IMR-90 (cell line): ENCODE measurements at regions not wholly inside any gene's neighbourhood (a gene's known extent, or its start where the extent isn't known, plus 50 kb on each side); places are given as distances from the start of the nearest gene placed in this dataset.

ENCODE experiments used
- ATAC-seq: fragments of 200-7000 bp; cut with Tn5 transposase; 2 replicates; pipeline ENCODE4 v1.9.1; 2020; ENCODE audit warnings: low read depth, mild to moderate bottlenecking, moderate library complexity
- BruUV-seq: library from RNA; stranded (reverse); fragments of 400-500 nt; replicated peaks from 2 replicates; lab custom pipeline; 2021; lab: Mats Ljungman, UMichigan
- CTCF ChIA-PET: fragments of 300-600 bp; formaldehyde crosslinking; extraction: SDS; loops from one replicate; lab custom pipeline; 2021; ENCODE audit warnings: antibody characterized with exemption; lab: Yijun Ruan, JAX
- POLR2A ChIA-PET: fragments of 300-600 bp; sonication (Branson Sonifier 250); formaldehyde crosslinking; loops from one replicate; lab custom pipeline; 2022; ENCODE audit warnings: antibody characterized with exemption; ENCODE audit not compliant: unreplicated experiment; lab: Charles Lee
- DNase-seq: peaks from one replicate; pipeline ENCODE4 v3.0.0; 2013
- H2AFZ ChIP-seq: replicated peaks from 2 replicates; pipeline ENCODE3; 2013; ENCODE audit warnings: low read length, mild to moderate bottlenecking; ENCODE audit not compliant: poor library complexity
- H2AK5ac ChIP-seq: 2 replicates; pipeline ENCODE4 v1.6.1; 2013; ENCODE audit warnings: low read depth, low read length, inconsistent platforms
- H2AK9ac ChIP-seq: replicated peaks from 2 replicates; pipeline ENCODE3; 2013; ENCODE audit warnings: mild to moderate bottlenecking, low read depth, low read length, moderate library complexity; ENCODE audit not compliant: poor library complexity
- H2BK120ac ChIP-seq: 2 replicates; pipeline ENCODE4 v1.6.1; 2013; ENCODE audit warnings: low read depth, low read length, inconsistent platforms
- H2BK15ac ChIP-seq: 3 replicates; pipeline ENCODE4 v1.6.1; 2013; ENCODE audit warnings: low read depth, low read length, inconsistent platforms
- H2BK20ac ChIP-seq: 2 replicates; pipeline ENCODE4 v1.6.1; 2013; ENCODE audit warnings: low read depth, mild to moderate bottlenecking, inconsistent platforms, low read length, moderate library complexity
- H2BK5ac ChIP-seq: 2 replicates; pipeline ENCODE4 v1.6.1; 2013; ENCODE audit warnings: mild to moderate bottlenecking, low read depth, low read length, inconsistent platforms; ENCODE audit not compliant: poor library complexity, severe bottlenecking
- H3K14ac ChIP-seq: replicated peaks from 2 replicates; pipeline ENCODE4 v1.6.1; 2013; ENCODE audit warnings: low read depth, low read length, inconsistent platforms
- H3K18ac ChIP-seq: 2 replicates; pipeline ENCODE4 v1.6.1; 2013; ENCODE audit warnings: low read depth, low read length, control low read depth
- H3K23ac ChIP-seq: 2 replicates; pipeline ENCODE4 v1.6.1; 2013; ENCODE audit warnings: low read depth, low read length, inconsistent platforms
- H3K27ac ChIP-seq: 2 replicates; pipeline ENCODE4 v1.5.1; 2013; ENCODE audit warnings: mild to moderate bottlenecking, control low read depth, low read length; ENCODE audit not compliant: insufficient read depth
- H3K27me3 ChIP-seq: 2 replicates; pipeline ENCODE4 v1.6.1; 2013; ENCODE audit warnings: low read length; ENCODE audit not compliant: control insufficient read depth, insufficient read depth
- H3K36me3 ChIP-seq: 2 replicates; pipeline ENCODE4 v1.6.1; 2013; ENCODE audit warnings: low read length, mixed read lengths; ENCODE audit not compliant: control insufficient read depth, insufficient read depth
- H3K4ac ChIP-seq: 2 replicates; pipeline ENCODE4 v1.6.1; 2013; ENCODE audit warnings: low read depth, low read length, inconsistent platforms
- H3K4me1 ChIP-seq: 2 replicates; pipeline ENCODE4 v1.6.1; 2013; ENCODE audit warnings: low read length, mixed read lengths; ENCODE audit not compliant: control insufficient read depth, insufficient read depth
- H3K4me2 ChIP-seq: 2 replicates; pipeline ENCODE4 v1.6.1; 2013; ENCODE audit warnings: low read depth, mild to moderate bottlenecking, control low read depth, low read length, moderate library complexity
- H3K4me3 ChIP-seq: 2 replicates; pipeline ENCODE4 v1.5.1; 2013; ENCODE audit warnings: low read depth, mild to moderate bottlenecking, control low read depth, low read length, moderate library complexity; ENCODE audit not compliant: insufficient read depth
- H3K56ac ChIP-seq: 2 replicates; pipeline ENCODE4 v1.6.1; 2013; ENCODE audit warnings: low read length, inconsistent platforms; ENCODE audit not compliant: insufficient read depth; ENCODE audit errors: extremely low read depth
- H3K79me1 ChIP-seq, 2 experiments: 2 replicates each; pipeline ENCODE4 v1.6.1; 2013; ENCODE audit warnings: low read length in 2 of 2, inconsistent platforms in 1 of 2, low read depth in 1 of 2
- H3K9ac ChIP-seq: 2 replicates; pipeline ENCODE4 v1.6.1; 2013; ENCODE audit warnings: low read depth, low read length, control low read depth
- H3K9me1 ChIP-seq: 2 replicates; pipeline ENCODE4 v1.6.1; 2013; ENCODE audit warnings: low read length, inconsistent platforms; ENCODE audit not compliant: insufficient read depth
- H3K9me3 ChIP-seq: 2 replicates; pipeline ENCODE4 v1.6.1; 2013; ENCODE audit warnings: low read length; ENCODE audit not compliant: control insufficient read depth, insufficient read depth
- H4K20me1 ChIP-seq: 2 replicates; pipeline ENCODE4 v1.6.1; 2013; ENCODE audit warnings: low read length, inconsistent platforms; ENCODE audit not compliant: insufficient read depth
- H4K5ac ChIP-seq: 2 replicates; pipeline ENCODE4 v1.6.1; 2013; ENCODE audit warnings: mild to moderate bottlenecking, low read depth, low read length, control low read depth
- H4K8ac ChIP-seq, 2 experiments: 2 replicates each; pipeline ENCODE4 v1.6.1; 2013; ENCODE audit warnings: low read depth in 2 of 2, low read length in 2 of 2, control low read depth in 1 of 2, inconsistent platforms in 1 of 2
- H4K91ac ChIP-seq: 2 replicates; pipeline ENCODE4 v1.6.1; 2013; ENCODE audit warnings: low read depth, low read length, inconsistent platforms; ENCODE audit not compliant: insufficient read depth
- NFE2L2 ChIP-seq: fragments of 150-350 bp; IDR thresholded peaks from 2 replicates; pipeline ENCODE4 v1.6.1; 2016; ENCODE audit warnings: low read depth, mild to moderate bottlenecking, low read length
- POLR2A ChIP-seq: IDR thresholded peaks from 2 replicates; pipeline ENCODE4 v1.6.1; 2012; ENCODE audit warnings: mild to moderate bottlenecking, low read depth, low read length
- RFX5 ChIP-seq: IDR thresholded peaks from 2 replicates; pipeline ENCODE4 v1.8.0; 2012; ENCODE audit warnings: low read depth, mild to moderate bottlenecking, low read length, moderate library complexity
- WGBS, 2 experiments: methylation state at CpG; one replicate each; pipeline versions ENCODE4 v1.1.5 to v1.1.7; 2013; ENCODE audit warnings: missing lambda C conversion rate in 2 of 2; ENCODE audit not compliant: insufficient read length in 1 of 2; ENCODE audit errors: extremely low coverage in 2 of 2; 5-methylcytosine and 5-hydroxymethylcytosine counted together
- dilution Hi-C: fragments of 300-500 bp; cut with HindIII; formaldehyde crosslinking; loops from one replicate; pipeline ENCODE4 v1.14.3; 2018; ENCODE audit warnings: low sequenced_read_pairs; ENCODE audit not compliant: unreplicated experiment
- in situ Hi-C: fragments of 300-500 bp; cut with MboI; formaldehyde crosslinking; loops from 3 replicates; pipeline ENCODE4 v1.14.3; 2019; ENCODE audit warnings: low sequenced_read_pairs, inconsistent platforms, mixed read lengths
- intact Hi-C: fragments of 100-400 bp; cut with micrococcal nuclease; formaldehyde crosslinking; loops from 2 replicates; pipeline ENCODE4 v1.10.0; 2022
- TF ChIP-seq, protein P1 (sequence below): fragments of 150-350 bp; IDR thresholded peaks from 2 replicates; pipeline ENCODE4 v1.6.1; 2016; ENCODE audit warnings: low read depth, mild to moderate bottlenecking, low read length, moderate library complexity, borderline replicate concordance
- TF ChIP-seq, protein P2 (sequence below): conservative IDR thresholded peaks from 2 replicates; pipeline ENCODE4 v1.5.1; 2012; ENCODE audit warnings: mild to moderate bottlenecking, low read depth, low read length, improper control_type of control experiment

GRCh38 chr12:107405436-107405835, 280.2 kb upstream of the PWP1 start:
- WGBS, 2 experiments, result no CpG with 5 or more reads among the region's 7 CpGs
- Histone ChIP-seq H3K9ac (no peak overlapping the region), H4K8ac (no peak overlapping the region), H4K91ac (no peak overlapping the region), H3K9me3 (no peaks in the 10 kb centered on the region), H3K23ac (no peak overlapping the region), H2BK20ac (no peak overlapping the region), H3K18ac (no peak overlapping the region), H4K5ac (no peak overlapping the region), H2BK15ac (no peak overlapping the region), H3K14ac (no peak overlapping the region), H3K36me3 (no peaks in the 10 kb centered on the region), H2AK5ac (no peak overlapping the region), H3K79me1 (no peaks in the 10 kb centered on the region), H4K20me1 (no peaks in the 10 kb centered on the region), H3K4me1 (peaks cover 6% of the 10 kb centered on the region), H2BK120ac (no peak overlapping the region), H2BK5ac (no peak overlapping the region), H3K56ac (no peak overlapping the region), H3K27ac (no peak overlapping the region), H3K9me1 (peaks cover 3% of the 10 kb centered on the region; the same call in 1 of the 2 replicates), H2AFZ (no peak overlapping the region), H2AK9ac (no peak overlapping the region), H3K4ac (no peak overlapping the region), H3K4me3 (no peak overlapping the region), H3K4me2 (no peak overlapping the region), H3K27me3 (no peaks in the 10 kb centered on the region)
- dilution Hi-C loops, result no loop called here
- ATAC-seq, result no peak
- no TSS peak for BruUV-seq
- ChIA-PET POLR2A (no interaction called here), CTCF (interaction anchor here (0.8 to 1.7 kb wide), 3 partner anchors 205 to 273 kb away, joined by 3 to 5 read pairs (median 3); no protein-coding TSS in a partner anchor)
- in situ Hi-C loops, result loop anchor here (5.0 kb wide), 1 partner anchor 273 kb away; no protein-coding TSS in a partner anchor
- TF ChIP-seq RFX5, result no peak
- TF ChIP-seq, protein P1, sequence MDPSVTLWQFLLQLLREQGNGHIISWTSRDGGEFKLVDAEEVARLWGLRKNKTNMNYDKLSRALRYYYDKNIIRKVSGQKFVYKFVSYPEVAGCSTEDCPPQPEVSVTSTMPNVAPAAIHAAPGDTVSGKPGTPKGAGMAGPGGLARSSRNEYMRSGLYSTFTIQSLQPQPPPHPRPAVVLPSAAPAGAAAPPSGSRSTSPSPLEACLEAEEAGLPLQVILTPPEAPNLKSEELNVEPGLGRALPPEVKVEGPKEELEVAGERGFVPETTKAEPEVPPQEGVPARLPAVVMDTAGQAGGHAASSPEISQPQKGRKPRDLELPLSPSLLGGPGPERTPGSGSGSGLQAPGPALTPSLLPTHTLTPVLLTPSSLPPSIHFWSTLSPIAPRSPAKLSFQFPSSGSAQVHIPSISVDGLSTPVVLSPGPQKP, result no peak
- TF ChIP-seq, protein P2, sequence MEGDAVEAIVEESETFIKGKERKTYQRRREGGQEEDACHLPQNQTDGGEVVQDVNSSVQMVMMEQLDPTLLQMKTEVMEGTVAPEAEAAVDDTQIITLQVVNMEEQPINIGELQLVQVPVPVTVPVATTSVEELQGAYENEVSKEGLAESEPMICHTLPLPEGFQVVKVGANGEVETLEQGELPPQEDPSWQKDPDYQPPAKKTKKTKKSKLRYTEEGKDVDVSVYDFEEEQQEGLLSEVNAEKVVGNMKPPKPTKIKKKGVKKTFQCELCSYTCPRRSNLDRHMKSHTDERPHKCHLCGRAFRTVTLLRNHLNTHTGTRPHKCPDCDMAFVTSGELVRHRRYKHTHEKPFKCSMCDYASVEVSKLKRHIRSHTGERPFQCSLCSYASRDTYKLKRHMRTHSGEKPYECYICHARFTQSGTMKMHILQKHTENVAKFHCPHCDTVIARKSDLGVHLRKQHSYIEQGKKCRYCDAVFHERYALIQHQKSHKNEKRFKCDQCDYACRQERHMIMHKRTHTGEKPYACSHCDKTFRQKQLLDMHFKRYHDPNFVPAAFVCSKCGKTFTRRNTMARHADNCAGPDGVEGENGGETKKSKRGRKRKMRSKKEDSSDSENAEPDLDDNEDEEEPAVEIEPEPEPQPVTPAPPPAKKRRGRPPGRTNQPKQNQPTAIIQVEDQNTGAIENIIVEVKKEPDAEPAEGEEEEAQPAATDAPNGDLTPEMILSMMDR, result no peak
- TF ChIP-seq NFE2L2, result no peak
- TF ChIP-seq POLR2A, result no peak
- DNase-seq, result no peak
- intact Hi-C loops, result no loop called here
